ENCODE measurements at regions not wholly inside any gene's neighbourhood (a gene's known extent, or its start where the extent isn't known, plus 50 kb on each side); places are given as distances from the start of the nearest gene placed in this dataset.

GRCh38 chr1:191541758-191542157 is 616.5 kb upstream of the RGS18 start:
- H3K36me3 ChIP-seq (ENCODE audit: insufficient read depth, low read length): no peaks in the 10 kb centered on the region
- TF ChIP-seq EZH2 (IDR thresholded peaks at IDR 0.05; ENCODE audit: borderline replicate concordance, low read depth, low read length, severe bottlenecking) (no peak), CTCF (IDR thresholded peaks at IDR 0.05; ENCODE audit: borderline replicate concordance, extremely low read depth, low read length, poor library complexity, severe bottlenecking) (no peak)
- H3K27ac ChIP-seq (ENCODE audit: low read length): no peak overlapping the region
- H2AFZ ChIP-seq (ENCODE audit: low read depth, low read length): no peak overlapping the region
- ATAC-seq (ENCODE audit: insufficient read depth, low read depth) (no peak), DNase-seq (no peak)
- H3K9me3 ChIP-seq (ENCODE audit: insufficient read depth, low read length, severe bottlenecking): no peaks in the 10 kb centered on the region
- no peaks in the 10 kb centered on the region for H3K27me3 ChIP-seq (ENCODE audit: insufficient read depth, low read length, poor library complexity)
- H3K9ac ChIP-seq (ENCODE audit: low read depth, low read length): no peak overlapping the region
- H3K4me2 ChIP-seq (ENCODE audit: insufficient read depth, low read length): no peak overlapping the region
- no peaks in the 10 kb centered on the region for H4K20me1 ChIP-seq (ENCODE audit: insufficient read depth, low read length)
- no peak overlapping the region for H3K4me3 ChIP-seq (ENCODE audit: low read depth in 1 of 2, low read length in 2 of 2)
- H3K79me2 ChIP-seq (ENCODE audit: insufficient read depth, low read length): no peaks in the 10 kb centered on the region
- no peaks in the 10 kb centered on the region for H3K4me1 ChIP-seq (ENCODE audit: insufficient read depth, low read length)

- no peaks in the 10 kb centered on the region for H3K79me2 ChIP-seq (ENCODE audit: insufficient read depth, low read length)
- TF ChIP-seq EZH2 (IDR thresholded peaks at IDR 0.05; ENCODE audit: borderline replicate concordance, low read depth, low read length, severe bottlenecking) (no peak), CTCF (IDR thresholded peaks at IDR 0.05; ENCODE audit: borderline replicate concordance, extremely low read depth, low read length, poor library complexity, severe bottlenecking) (no peak)
- H3K27me3 ChIP-seq (ENCODE audit: insufficient read depth, low read length, poor library complexity): no peaks in the 10 kb centered on the region
- H4K20me1 ChIP-seq (ENCODE audit: insufficient read depth, low read length): no peaks in the 10 kb centered on the region
- H3K9me3 ChIP-seq (ENCODE audit: insufficient read depth, low read length, severe bottlenecking): no peaks in the 10 kb centered on the region
- DNase-seq: no peak
- H3K27ac ChIP-seq (ENCODE audit: low read length): no peak overlapping the region
- H2AFZ ChIP-seq (ENCODE audit: low read depth, low read length): no peak overlapping the region
- H3K4me2 ChIP-seq (ENCODE audit: insufficient read depth, low read length): no peak overlapping the region
- H3K4me3 ChIP-seq (ENCODE audit: low read depth in 1 of 2, low read length in 2 of 2): no peak overlapping the region
- ATAC-seq (ENCODE audit: insufficient read depth, low read depth): no peak
- no peak overlapping the region for H3K9ac ChIP-seq (ENCODE audit: low read depth, low read length)
- H3K4me1 ChIP-seq (ENCODE audit: insufficient read depth, low read length): no peaks in the 10 kb centered on the region
- H3K36me3 ChIP-seq (ENCODE audit: insufficient read depth, low read length): no peaks in the 10 kb centered on the region
Measured at GRCh38 chr1:191542444-191542843, 615.8 kb upstream of the RGS18 start.

GRCh38 chr1:191546803-191547202 is 611.5 kb upstream of the RGS18 start:
- Histone ChIP-seq H3K4me3 (ENCODE audit: low read depth in 1 of 2, low read length in 2 of 2) (no peak overlapping the region), H3K4me2 (ENCODE audit: insufficient read depth, low read length) (no peak overlapping the region), H3K27me3 (ENCODE audit: insufficient read depth, low read length, poor library complexity) (no peaks in the 10 kb centered on the region), H3K79me2 (ENCODE audit: insufficient read depth, low read length) (no peaks in the 10 kb centered on the region), H3K27ac (ENCODE audit: low read length) (no peak overlapping the region), H3K36me3 (ENCODE audit: insufficient read depth, low read length) (no peaks in the 10 kb centered on the region), H3K9me3 (ENCODE audit: insufficient read depth, low read length, severe bottlenecking) (no peaks in the 10 kb centered on the region), H4K20me1 (ENCODE audit: insufficient read depth, low read length) (no peaks in the 10 kb centered on the region), H2AFZ (ENCODE audit: low read depth, low read length) (no peak overlapping the region), H3K4me1 (ENCODE audit: insufficient read depth, low read length) (no peaks in the 10 kb centered on the region), H3K9ac (ENCODE audit: low read depth, low read length) (no peak overlapping the region)
- no peak for DNase-seq
- no peak for TF ChIP-seq EZH2 (IDR thresholded peaks at IDR 0.05; ENCODE audit: borderline replicate concordance, low read depth, low read length, severe bottlenecking)
- no peak for TF ChIP-seq CTCF (IDR thresholded peaks at IDR 0.05; ENCODE audit: borderline replicate concordance, extremely low read depth, low read length, poor library complexity, severe bottlenecking)
- no peak for ATAC-seq (ENCODE audit: insufficient read depth, low read depth)

- Histone ChIP-seq H3K27ac (ENCODE audit: low read length) (no peak overlapping the region), H3K79me2 (ENCODE audit: insufficient read depth, low read length) (no peaks in the 10 kb centered on the region), H3K9me3 (ENCODE audit: insufficient read depth, low read length, severe bottlenecking) (no peaks in the 10 kb centered on the region), H2AFZ (ENCODE audit: low read depth, low read length) (no peak overlapping the region), H4K20me1 (ENCODE audit: insufficient read depth, low read length) (no peaks in the 10 kb centered on the region), H3K4me1 (ENCODE audit: insufficient read depth, low read length) (no peaks in the 10 kb centered on the region), H3K4me3 (ENCODE audit: low read depth in 1 of 2, low read length in 2 of 2) (no peak overlapping the region), H3K36me3 (ENCODE audit: insufficient read depth, low read length) (no peaks in the 10 kb centered on the region), H3K27me3 (ENCODE audit: insufficient read depth, low read length, poor library complexity) (no peaks in the 10 kb centered on the region), H3K9ac (ENCODE audit: low read depth, low read length) (no peak overlapping the region), H3K4me2 (ENCODE audit: insufficient read depth, low read length) (no peak overlapping the region)
- ATAC-seq (ENCODE audit: insufficient read depth, low read depth): no peak
- no peak for DNase-seq
- TF ChIP-seq EZH2 (IDR thresholded peaks at IDR 0.05; ENCODE audit: borderline replicate concordance, low read depth, low read length, severe bottlenecking) (no peak), CTCF (IDR thresholded peaks at IDR 0.05; ENCODE audit: borderline replicate concordance, extremely low read depth, low read length, poor library complexity, severe bottlenecking) (no peak)
Measured at GRCh38 chr1:191551019-191551418, 607.2 kb upstream of the RGS18 start.
